GM21447 (cell line): ENCODE measurements at regions not wholly inside any gene's neighbourhood (a gene's known extent, or its start where the extent isn't known, plus 50 kb on each side); places are given as distances from the start of the nearest gene placed in this dataset.
"Not testable (repeated sequence)": the region's sequence is repeated elsewhere in the genome, so short reads cannot be mapped to it uniquely, and the experiment has no call there.

Experiments used
- ATAC-seq: cut with Tn5 transposase; IDR thresholded peaks from one replicate; pipeline ENCODE4 v1.9.1; 2021; ENCODE audit not compliant: unreplicated experiment

DNA sequence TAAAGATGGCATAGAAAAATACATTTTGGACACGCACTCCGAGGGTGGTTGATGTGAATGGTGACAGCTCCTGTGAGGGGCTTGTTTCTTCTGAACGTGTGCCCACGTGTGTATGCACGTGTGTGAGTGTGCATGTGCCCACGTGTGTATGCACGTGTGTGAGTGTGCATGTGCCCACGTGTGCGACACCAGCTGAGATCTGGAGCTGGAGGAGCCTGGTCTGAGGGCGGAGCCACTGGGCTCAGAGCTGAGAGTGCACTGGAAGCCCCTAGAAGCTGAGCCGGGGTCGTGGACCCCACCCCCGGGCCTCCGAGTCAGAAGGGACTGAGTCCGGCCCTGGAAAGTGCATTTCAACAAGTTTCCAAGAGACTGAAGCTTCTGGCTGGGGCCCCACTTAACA, 282.5 kb upstream of the IRX4 start:
- ATAC-seq = no peak

- no peak for ATAC-seq
Measured at GRCh38 chr5:2164586-2164985, 281.9 kb upstream of the IRX4 start.

- ATAC-seq = no peak
Measured at GRCh38 chr5:2163940-2164490, 281.3 kb upstream of the IRX4 start.

DNA sequence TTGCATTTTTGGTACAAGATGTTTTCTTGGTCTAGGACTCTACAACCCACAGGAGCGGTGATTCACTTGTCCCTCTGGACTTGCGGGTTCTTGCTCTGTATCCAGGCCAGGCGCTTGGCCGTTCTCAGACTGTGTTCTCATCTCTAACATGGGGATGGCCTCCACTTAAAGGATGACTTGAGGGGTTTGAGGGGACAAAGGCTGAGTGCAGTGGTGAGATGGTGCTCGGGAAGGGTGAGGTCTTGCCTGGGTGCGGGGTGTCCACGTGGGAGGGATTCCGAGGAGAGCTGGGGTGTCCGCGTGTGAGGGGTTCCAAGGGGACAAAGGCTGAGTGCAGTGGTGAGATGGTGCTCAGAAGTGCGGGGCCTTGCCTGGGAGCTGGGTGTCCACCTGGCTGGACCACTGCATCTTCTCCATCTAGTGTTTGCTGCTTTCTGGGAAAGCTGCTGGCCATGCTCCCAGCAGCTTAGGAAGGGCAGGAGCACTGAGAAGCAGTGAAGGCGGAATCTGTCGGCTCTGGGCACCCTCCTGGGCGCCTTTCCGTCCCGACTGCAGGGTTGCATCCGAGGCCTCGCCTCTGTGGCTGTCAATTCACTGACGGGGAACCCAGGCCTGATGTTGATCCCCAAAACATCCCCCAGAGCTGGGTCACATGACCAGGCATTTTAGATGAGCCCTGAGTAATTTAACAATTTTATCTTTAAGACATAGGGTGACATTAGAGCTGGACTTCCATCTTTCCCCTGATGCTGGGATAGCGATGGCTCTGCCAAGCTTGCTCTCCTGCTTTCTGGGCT, 280.5 kb upstream of the IRX4 start:
- ATAC-seq = no peak

GRCh38 chr5:2160811-2161210, 278.1 kb upstream of the IRX4 start:
- ATAC-seq = no peak

DNA sequence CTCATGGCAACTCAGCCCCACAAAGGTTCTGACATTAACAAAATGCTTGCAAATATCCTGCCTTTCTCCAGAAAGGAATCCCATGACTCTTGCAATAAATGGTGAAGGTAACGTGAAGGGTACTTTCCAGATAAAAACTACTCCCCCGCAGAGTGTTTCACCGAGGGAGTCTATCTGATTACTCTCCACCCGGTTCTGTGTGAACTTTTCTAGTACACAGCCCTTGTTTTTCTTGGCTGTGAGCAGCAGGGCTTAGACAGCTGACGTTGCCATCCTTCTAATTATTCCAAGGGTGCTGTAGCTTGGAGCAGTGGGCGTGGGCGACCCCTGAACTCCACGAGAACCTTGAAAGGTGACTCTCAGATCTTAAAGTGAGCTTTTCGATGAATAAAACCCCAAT, 276.0 kb upstream of the IRX4 start:
- ATAC-seq = no peak

DNA sequence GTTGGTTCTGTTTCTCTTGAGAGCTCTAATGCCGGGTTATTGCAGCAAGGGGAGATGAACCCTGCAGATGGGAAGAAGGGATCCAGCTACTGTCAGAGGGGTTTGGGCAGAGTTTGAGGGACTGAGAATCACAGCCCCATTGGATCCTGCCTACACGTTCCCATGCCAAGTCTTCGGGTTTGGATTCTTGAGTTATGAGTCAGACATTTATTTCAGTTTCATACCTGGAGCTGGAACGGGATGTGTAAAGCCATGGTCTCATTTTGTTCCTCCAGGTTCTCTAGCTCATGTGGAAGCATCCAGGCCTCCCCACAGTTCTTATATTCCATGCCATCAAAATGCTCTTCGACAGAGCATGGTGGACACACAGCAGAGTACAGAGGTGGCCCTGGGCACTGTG, 275.4 kb upstream of the IRX4 start:
- ATAC-seq = no peak

DNA sequence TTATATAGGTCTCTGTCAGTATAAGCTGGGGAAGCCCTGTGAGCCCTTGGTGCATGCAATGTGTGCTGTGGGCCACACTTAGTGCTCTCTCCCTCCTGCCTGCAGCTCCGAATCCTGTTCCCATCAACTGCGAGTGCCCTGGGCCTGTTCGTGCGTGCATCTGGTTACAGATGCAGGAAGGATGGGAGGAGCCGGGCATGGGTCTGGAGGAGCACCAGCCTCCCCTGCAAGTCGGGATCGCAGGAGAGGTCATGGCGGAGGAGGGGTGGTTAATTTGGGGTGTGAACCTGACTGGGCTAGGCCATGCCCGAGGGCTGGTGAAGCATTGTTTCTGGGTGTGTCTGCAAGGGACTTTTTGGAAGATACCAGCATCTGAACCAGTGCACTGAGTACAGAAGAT, 274.6 kb upstream of the IRX4 start:
- no peak for ATAC-seq

GRCh38 chr5:2156358-2157059, 273.8 kb upstream of the IRX4 start:
- no peak for ATAC-seq

DNA sequence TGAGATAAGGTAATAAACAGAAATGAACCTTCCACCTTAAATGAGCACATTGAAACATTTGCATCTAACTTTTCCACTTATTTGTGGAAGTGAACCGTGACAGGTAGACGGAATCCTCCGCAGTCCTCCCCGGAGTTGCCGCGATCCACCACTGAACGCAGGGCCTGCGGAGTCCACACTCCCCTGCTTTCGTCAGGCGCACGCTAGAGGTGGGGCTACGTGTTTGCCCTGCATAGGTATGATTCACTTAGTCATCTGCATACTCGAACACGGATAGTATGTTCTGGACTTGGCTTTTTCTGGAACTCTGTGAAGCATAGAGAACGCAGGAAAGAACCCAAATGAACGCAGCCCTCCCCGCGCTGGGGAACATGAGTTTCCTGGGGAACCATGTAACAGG, 272.8 kb upstream of the IRX4 start:
- no peak for ATAC-seq

- no peak for ATAC-seq
Measured at GRCh38 chr5:2153802-2154201, 271.1 kb upstream of the IRX4 start.

DNA sequence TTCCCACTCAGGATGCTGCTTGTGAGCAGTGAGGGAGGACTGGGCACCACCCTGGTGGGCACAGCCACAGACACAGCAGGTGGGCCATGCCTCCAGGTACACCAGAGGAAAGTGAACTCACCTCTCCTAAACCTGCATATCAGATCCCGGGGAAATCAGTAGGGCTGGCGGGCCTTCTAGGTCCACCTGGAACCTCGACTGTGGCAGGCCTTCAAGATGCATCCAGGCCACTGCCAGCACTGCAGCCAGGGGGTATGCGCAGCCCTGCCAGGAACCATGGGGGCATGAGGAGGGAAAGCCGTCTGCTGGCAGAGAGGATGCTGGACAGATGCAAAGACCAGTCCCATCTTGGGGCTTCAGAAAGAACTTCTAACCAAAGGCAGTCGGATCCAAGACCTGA, 270.6 kb upstream of the IRX4 start:
- ATAC-seq = no peak

- not testable (repeated sequence) for ATAC-seq
Measured at GRCh38 chr5:2151301-2151888, 268.7 kb upstream of the IRX4 start.

DNA sequence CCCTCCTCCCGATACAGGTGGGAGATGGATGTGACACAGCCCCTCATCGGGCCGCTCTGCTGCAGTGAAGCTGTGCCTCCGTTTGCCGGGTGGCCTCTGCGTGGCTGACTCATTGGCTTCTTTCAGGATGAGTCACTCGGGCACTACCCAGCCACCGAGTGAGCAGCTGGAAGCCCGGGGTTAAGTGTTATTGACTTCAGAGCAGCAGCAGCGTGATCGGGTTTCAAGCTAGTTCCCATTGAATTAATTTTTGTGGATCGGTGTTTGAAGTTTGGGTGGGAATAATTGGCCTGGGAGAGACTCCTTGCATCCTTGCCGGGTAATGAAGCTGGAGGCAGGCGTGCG, 266.4 kb upstream of the IRX4 start:
- ATAC-seq = no peak

DNA sequence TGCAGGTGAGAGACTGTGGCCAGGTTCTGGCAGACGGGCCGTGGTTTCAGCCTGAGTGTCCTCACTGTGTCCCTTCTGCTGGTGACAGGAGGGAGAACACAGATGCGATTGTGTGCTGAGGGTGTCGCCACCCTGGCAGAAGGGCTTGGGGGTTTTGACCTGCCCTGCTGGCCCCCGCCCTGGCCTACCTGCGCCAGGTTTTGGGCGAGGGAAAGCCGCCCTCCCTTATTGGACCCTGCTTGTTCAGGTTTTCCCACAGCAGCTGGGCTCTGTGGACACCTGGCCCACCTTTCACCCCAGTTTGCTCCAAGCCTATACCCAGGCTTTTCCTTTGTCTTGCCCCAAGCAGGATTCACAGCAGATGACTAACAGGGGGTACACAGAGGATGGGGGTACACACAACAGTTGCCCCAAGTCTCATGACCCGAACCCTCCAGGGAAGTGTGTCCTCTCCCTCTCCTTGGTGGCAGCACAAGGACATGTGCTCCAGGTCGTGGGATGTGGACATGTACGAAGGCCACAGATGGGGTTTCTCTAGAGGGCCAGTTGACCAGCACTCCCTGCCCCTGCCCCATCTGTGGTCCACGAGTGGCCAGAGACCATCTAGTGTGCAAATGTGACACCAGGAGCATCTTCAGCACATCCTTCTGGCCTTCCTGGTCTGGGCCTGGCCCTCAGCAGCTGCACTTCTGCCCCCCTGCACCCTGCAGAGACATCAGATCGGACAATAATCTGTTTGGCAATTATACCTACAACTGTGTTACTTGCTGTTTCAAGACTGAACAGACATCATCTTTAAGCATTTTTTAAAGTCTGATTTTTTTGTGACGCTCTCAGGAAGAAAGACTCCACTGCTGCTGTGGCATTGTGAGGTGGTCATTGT, 265.8 kb upstream of the IRX4 start:
- ATAC-seq = no peak

GRCh38 chr5:2147504-2148311, 265.0 kb upstream of the IRX4 start:
- ATAC-seq = no peak

- no peak for ATAC-seq
Measured at GRCh38 chr5:2143646-2144353, 261.1 kb upstream of the IRX4 start.

DNA sequence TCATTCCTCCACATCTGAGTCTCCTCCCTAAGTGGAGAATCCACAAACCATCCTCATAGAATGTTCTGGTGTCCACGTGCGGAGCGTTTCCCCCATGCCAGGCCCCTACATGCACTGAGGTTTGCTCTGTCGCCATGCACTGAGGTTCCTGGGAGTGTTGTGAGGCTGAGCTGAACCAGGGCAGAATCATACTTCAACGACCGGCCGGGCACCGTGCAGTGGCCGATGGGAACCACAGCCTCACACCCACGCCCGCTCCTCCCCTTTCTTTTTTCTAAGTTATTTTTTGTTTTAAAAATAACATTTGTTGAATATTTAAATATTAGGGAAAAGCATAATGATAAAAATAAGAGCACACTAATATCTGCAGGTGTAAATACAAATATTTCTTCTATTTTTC, 260.4 kb upstream of the IRX4 start:
- ATAC-seq = no peak

DNA sequence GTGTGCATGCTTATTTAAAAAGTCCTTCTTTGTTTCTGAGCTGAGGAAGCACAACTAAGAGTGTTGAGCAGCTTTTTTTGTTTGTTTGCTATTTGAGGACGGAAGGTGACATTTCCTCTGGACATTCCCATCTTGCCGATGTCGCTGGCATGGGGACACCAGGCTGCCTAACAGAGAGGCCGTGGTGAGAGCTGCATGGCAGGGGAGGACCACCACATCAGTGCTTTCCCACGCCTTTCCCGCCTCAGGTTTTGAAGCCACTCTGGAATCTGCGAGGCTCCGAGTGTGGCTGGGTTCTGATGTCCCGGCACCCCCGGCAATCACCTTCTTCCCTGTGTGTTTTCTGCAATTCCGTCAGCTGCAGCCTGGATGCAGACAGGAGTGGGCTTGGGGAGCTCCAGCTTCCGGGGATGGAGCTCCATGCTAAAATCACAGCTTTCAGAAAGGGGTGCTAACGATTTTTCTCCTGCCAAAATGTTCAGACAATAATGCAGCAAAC, 259.8 kb upstream of the IRX4 start:
- ATAC-seq = no peak
